ENCODE measurements at regions not wholly inside any gene's neighbourhood (a gene's known extent, or its start where the extent isn't known, plus 50 kb on each side); places are given as distances from the start of the nearest gene placed in this dataset.

DNA sequence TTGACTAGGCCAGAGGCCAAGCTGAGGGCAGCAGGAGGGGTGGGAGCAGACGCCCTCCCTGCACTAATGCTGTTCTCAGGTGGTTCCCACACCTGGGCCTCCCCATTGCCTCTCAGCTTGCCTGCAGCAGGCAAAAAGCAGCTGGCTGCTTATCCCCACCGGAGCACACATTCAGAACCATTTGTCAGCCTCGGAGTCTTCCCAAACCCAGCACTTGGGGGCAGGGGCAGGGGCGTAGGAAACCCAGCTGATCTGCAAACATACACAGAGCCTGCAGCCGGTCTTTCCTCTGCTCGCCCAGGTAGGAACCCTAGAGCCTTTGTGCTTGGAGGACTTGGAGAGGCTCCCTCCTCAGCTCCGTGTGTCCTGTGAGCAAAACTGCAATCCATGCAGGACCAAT is 249.8 kb downstream of the CYP26B1 start (continued):
- TF ChIP-seq, protein P1, sequence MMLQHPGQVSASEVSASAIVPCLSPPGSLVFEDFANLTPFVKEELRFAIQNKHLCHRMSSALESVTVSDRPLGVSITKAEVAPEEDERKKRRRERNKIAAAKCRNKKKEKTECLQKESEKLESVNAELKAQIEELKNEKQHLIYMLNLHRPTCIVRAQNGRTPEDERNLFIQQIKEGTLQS (IDR thresholded peaks at IDR 0.05; ENCODE audit: insufficient read depth, low read depth, low read length), result no peak
